Smooth muscle cell (in vitro differentiated cells): ENCODE measurements at regions not wholly inside any gene's neighbourhood (a gene's known extent, or its start where the extent isn't known, plus 50 kb on each side); places are given as distances from the start of the nearest gene placed in this dataset.

Experiments used
- DNase-seq: peaks from one replicate; lab custom pipeline; 2025; ENCODE audit not compliant: unreplicated experiment; lab: John Stamatoyannopoulos, UW
- H2AFZ ChIP-seq: fragments of 200-600 bp; sonication (generic); 2 replicates; pipeline ENCODE4 v1.6.0; 2016; ENCODE audit warnings: antibody characterized with exemption, low read depth, mild to moderate bottlenecking
- H3F3A ChIP-seq: fragments of 200-600 bp; sonication (generic); 2 replicates; pipeline ENCODE4 v1.6.0; 2017; ENCODE audit warnings: antibody characterized with exemption, low read depth
- H3K27ac ChIP-seq: fragments of 200-600 bp; sonication (generic); 2 replicates; pipeline ENCODE4 v1.5.1; 2016; ENCODE audit warnings: low read depth, mild to moderate bottlenecking
- H3K27me3 ChIP-seq: fragments of 200-600 bp; sonication (generic); 2 replicates; pipeline ENCODE4 v1.6.1; 2016; ENCODE audit warnings: low read depth, mild to moderate bottlenecking
- H3K36me3 ChIP-seq: fragments of 200-600 bp; sonication (generic); 2 replicates; pipeline ENCODE4 v1.5.1; 2016; ENCODE audit warnings: low read depth
- H3K4me1 ChIP-seq: fragments of 200-600 bp; sonication (generic); 2 replicates; pipeline ENCODE4 v1.5.1; 2016; ENCODE audit warnings: low read depth
- H3K4me2 ChIP-seq: fragments of 200-600 bp; sonication (generic); 2 replicates; pipeline ENCODE4 v1.6.0; 2016; ENCODE audit warnings: mild to moderate bottlenecking
- H3K4me3 ChIP-seq: fragments of 200-600 bp; sonication (generic); 2 replicates; pipeline ENCODE4 v1.5.1; 2016; ENCODE audit warnings: mild to moderate bottlenecking
- H3K79me2 ChIP-seq: fragments of 200-600 bp; sonication (generic); 2 replicates; pipeline ENCODE4 v1.6.0; 2016; ENCODE audit warnings: low read depth, mild to moderate bottlenecking
- H3K9ac ChIP-seq: fragments of 200-600 bp; sonication (generic); 2 replicates; pipeline ENCODE4 v1.6.0; 2016; ENCODE audit warnings: low read depth
- H3K9me3 ChIP-seq: fragments of 200-600 bp; sonication (generic); replicated peaks from 2 replicates; pipeline ENCODE4 v1.5.1; 2016; ENCODE audit warnings: low read depth
- H4K20me1 ChIP-seq: fragments of 200-600 bp; sonication (generic); 2 replicates; pipeline ENCODE4 v1.6.0; 2016; ENCODE audit warnings: low read depth
- whole genome bisulfite sequencing: methylation state at CpG from one replicate; pipeline ENCODE4 v1.1.7; 2016; ENCODE audit warnings: low lambda C conversion rate; 5-methylcytosine and 5-hydroxymethylcytosine counted together
- TF ChIP-seq, protein P1 (sequence below): fragments of 200-600 bp; sonication (generic); IDR thresholded peaks from 2 replicates; pipeline ENCODE4 v1.5.1; 2017; ENCODE audit warnings: borderline replicate concordance, mild to moderate bottlenecking, antibody characterized with exemption; ENCODE audit not compliant: insufficient read depth, poor library complexity, severe bottlenecking

DNA sequence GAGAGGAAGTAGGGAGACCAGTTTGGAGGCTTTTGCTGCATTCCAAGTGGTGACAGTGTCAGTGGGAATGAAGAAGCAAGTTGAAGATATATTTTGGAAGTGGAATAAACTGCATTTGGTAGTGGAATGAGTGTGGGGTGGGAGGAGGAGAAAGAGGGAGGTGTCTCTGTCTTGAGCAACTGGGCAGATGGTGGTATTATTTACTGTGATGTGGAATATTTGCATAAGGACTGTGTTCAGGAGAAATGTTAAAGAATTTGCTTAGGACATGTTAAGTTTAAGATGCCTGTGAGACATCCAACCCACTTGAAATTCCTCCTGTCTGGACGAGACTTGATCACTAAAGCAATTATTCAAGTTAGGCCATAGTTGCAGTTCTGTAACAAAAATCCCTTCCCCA is 448.9 kb upstream of the AMOT start:
- no peaks in the 10 kb centered on the region for H3K36me3 ChIP-seq
- no peak overlapping the region for H3K27ac ChIP-seq
- no peaks in the 10 kb centered on the region for H3F3A ChIP-seq
- H3K9ac ChIP-seq, result no peak overlapping the region
- no peak overlapping the region for H3K4me2 ChIP-seq
- H3K9me3 ChIP-seq, result no peaks in the 10 kb centered on the region
- H3K4me3 ChIP-seq, result no peak overlapping the region
- H3K79me2 ChIP-seq, result no peaks in the 10 kb centered on the region
- TF ChIP-seq, protein P1, sequence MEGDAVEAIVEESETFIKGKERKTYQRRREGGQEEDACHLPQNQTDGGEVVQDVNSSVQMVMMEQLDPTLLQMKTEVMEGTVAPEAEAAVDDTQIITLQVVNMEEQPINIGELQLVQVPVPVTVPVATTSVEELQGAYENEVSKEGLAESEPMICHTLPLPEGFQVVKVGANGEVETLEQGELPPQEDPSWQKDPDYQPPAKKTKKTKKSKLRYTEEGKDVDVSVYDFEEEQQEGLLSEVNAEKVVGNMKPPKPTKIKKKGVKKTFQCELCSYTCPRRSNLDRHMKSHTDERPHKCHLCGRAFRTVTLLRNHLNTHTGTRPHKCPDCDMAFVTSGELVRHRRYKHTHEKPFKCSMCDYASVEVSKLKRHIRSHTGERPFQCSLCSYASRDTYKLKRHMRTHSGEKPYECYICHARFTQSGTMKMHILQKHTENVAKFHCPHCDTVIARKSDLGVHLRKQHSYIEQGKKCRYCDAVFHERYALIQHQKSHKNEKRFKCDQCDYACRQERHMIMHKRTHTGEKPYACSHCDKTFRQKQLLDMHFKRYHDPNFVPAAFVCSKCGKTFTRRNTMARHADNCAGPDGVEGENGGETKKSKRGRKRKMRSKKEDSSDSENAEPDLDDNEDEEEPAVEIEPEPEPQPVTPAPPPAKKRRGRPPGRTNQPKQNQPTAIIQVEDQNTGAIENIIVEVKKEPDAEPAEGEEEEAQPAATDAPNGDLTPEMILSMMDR, result no peak
- 35% methylated on average over 1 of the region's 1 CpG for WGBS
- no peaks in the 10 kb centered on the region for H4K20me1 ChIP-seq
- no peaks in the 10 kb centered on the region for H3K4me1 ChIP-seq
- H2AFZ ChIP-seq, result peak overlapping the region; percentile 15
- no peak for DNase-seq
- H3K27me3 ChIP-seq, result no peaks in the 10 kb centered on the region

DNA sequence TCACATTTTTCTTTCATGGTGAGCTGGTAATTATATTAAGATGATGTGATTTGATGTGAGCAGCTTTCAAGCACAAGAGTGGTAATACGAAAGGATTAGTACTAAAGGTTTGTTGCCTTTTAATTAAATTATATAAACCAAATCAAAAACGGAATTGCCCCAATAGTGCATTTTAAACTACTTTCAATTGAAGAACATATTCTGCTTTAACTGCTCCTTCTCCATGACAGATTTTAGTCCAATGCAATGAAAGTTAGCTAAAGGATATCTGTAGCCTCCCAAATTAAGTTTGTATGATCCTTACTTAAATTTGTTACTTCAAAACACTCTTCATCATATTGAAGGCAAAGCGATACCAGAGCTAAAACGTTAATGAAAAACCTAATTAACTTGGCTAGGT is 447.1 kb upstream of the AMOT start:
- WGBS, result 93% methylated on average over 4 of the region's 4 CpGs
- Histone ChIP-seq H3K27me3 (no peaks in the 10 kb centered on the region), H3K9me3 (no peaks in the 10 kb centered on the region), H3K4me1 (no peaks in the 10 kb centered on the region), H3K27ac (no peak overlapping the region), H3K79me2 (no peaks in the 10 kb centered on the region), H3K4me2 (no peak overlapping the region), H3K4me3 (no peak overlapping the region), H3K36me3 (no peaks in the 10 kb centered on the region), H2AFZ (no peak overlapping the region), H3K9ac (no peak overlapping the region), H4K20me1 (no peaks in the 10 kb centered on the region), H3F3A (no peaks in the 10 kb centered on the region)
- TF ChIP-seq, protein P1, result no peak
- DNase-seq, result no peak

DNA sequence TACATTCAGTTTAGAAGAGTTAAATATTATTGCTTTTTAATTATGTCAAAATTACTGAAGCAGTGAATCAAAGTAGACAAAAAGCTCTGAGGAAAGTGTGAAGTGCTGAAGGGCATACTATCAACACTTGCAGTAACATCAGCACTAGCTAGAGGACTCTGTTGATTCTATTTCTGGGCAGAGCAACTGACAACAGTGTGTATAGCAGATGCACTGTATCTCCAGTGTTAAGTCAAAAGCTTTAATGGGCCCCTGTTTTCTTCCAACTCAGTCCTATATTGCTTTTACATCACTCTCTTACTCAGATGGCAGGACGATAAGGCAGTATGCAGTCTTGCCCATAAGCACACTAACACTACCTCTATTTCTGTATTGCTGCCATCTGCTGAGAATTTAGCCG is 435.2 kb upstream of the AMOT start:
- Histone ChIP-seq H3K4me3 (no peak overlapping the region), H3K27ac (no peak overlapping the region), H3F3A (no peaks in the 10 kb centered on the region), H2AFZ (no peak overlapping the region), H3K4me2 (no peak overlapping the region), H3K9me3 (no peaks in the 10 kb centered on the region), H4K20me1 (no peaks in the 10 kb centered on the region), H3K27me3 (no peaks in the 10 kb centered on the region), H3K9ac (no peak overlapping the region), H3K36me3 (no peaks in the 10 kb centered on the region), H3K79me2 (no peaks in the 10 kb centered on the region), H3K4me1 (no peaks in the 10 kb centered on the region)
- TF ChIP-seq, protein P1, result no peak
- DNase-seq, result no peak
- WGBS, result 82% methylated on average over 2 of the region's 2 CpGs

DNA sequence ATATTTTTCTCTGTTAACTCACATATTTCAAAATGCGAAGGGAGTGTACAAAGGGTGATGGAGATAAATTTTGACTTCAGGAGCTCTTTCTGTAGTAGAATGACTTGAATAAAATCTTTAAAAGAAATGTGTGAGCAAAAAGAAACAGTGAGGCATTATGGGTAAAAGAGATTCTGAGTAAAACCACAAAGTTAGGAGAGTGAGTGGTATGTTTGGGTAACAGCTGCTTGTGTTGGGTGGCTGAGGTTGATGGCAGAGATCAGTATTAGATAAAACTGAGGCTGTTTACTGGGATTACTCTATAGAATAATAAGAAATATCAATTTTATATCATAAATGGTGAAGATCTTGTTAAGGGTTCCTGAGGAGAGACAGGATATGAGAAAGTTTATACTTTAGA is 434.2 kb upstream of the AMOT start:
- 89% methylated on average over 1 of the region's 1 CpG for WGBS
- TF ChIP-seq, protein P1, result no peak

More for the DNA sequence above, 434.2 kb upstream of the AMOT start:
- H3K36me3 ChIP-seq, result no peaks in the 10 kb centered on the region
- H3K79me2 ChIP-seq, result no peaks in the 10 kb centered on the region
- no peaks in the 10 kb centered on the region for H3K27me3 ChIP-seq
- no peak overlapping the region for H3K27ac ChIP-seq
- H3K9me3 ChIP-seq, result no peaks in the 10 kb centered on the region
- DNase-seq, result no peak
- H3K9ac ChIP-seq, result no peak overlapping the region
- no peak overlapping the region for H3K4me3 ChIP-seq
- H2AFZ ChIP-seq, result peak overlapping the region; percentile 48
- no peaks in the 10 kb centered on the region for H3K4me1 ChIP-seq
- H3K4me2 ChIP-seq, result no peak overlapping the region
- H4K20me1 ChIP-seq, result no peaks in the 10 kb centered on the region
- H3F3A ChIP-seq, result no peaks in the 10 kb centered on the region
